ENCODE measurements at regions not wholly inside any gene's neighbourhood (a gene's known extent, or its start where the extent isn't known, plus 50 kb on each side); places are given as distances from the start of the nearest gene placed in this dataset.
"Not testable (repeated sequence)": the region's sequence is repeated elsewhere in the genome, so short reads cannot be mapped to it uniquely, and the experiment has no call there.

- no peak overlapping the region for H3K27ac ChIP-seq
- no peak for TF ChIP-seq CTCF (IDR thresholded peaks at IDR 0.05)
- no peak for DNase-seq (ENCODE audit: low spot score)
Observed at GRCh38 chr10:22837351-22837750, 90.5 kb upstream of the ARMC3 start.

GRCh38 chr10:22834471-22834870, 93.4 kb upstream of the ARMC3 start:
- no peak for TF ChIP-seq CTCF (IDR thresholded peaks at IDR 0.05)
- no peak for DNase-seq (ENCODE audit: low spot score)
- Histone ChIP-seq H3K27ac (no peak overlapping the region), H3K4me3 (no peak overlapping the region)

More at GRCh38 chr10:22837351-22837750, 90.5 kb upstream of the ARMC3 start:
- H3K4me3 ChIP-seq = no peak overlapping the region

GRCh38 chr10:22833781-22834180, 94.1 kb upstream of the ARMC3 start:
- Histone ChIP-seq H3K4me3 (no peak overlapping the region), H3K27ac (no peak overlapping the region)
- no peak for TF ChIP-seq CTCF (IDR thresholded peaks at IDR 0.05)
- DNase-seq (ENCODE audit: low spot score) = no peak

- no peak overlapping the region for H3K27ac ChIP-seq
- no peak for TF ChIP-seq CTCF (IDR thresholded peaks at IDR 0.05)
- no peak overlapping the region for H3K4me3 ChIP-seq
- no peak for DNase-seq (ENCODE audit: low spot score)
Observed at GRCh38 chr10:22833353-22833752, 94.5 kb upstream of the ARMC3 start.

- no peak overlapping the region for H3K4me3 ChIP-seq
- no peak for TF ChIP-seq CTCF (IDR thresholded peaks at IDR 0.05)
- DNase-seq (ENCODE audit: low spot score) = no peak
- H3K27ac ChIP-seq = no peak overlapping the region
Observed at GRCh38 chr10:22832851-22833250, 95.0 kb upstream of the ARMC3 start.

GRCh38 chr10:22832066-22832602, 95.7 kb upstream of the ARMC3 start:
- TF ChIP-seq CTCF (IDR thresholded peaks at IDR 0.05) = no peak

GRCh38 chr10:22831586-22831985, 96.3 kb upstream of the ARMC3 start:
- Histone ChIP-seq H3K27ac (no peak overlapping the region), H3K4me3 (no peak overlapping the region)
- no peak for TF ChIP-seq CTCF (IDR thresholded peaks at IDR 0.05)
- DNase-seq (ENCODE audit: low spot score) = no peak

More at GRCh38 chr10:22832066-22832602, 95.7 kb upstream of the ARMC3 start:
- H3K4me3 ChIP-seq = no peak overlapping the region
- H3K27ac ChIP-seq = no peak overlapping the region
- DNase-seq (ENCODE audit: low spot score) = no peak

- H3K27ac ChIP-seq; H3K4me3 ChIP-seq; DNase-seq (ENCODE audit: low spot score): not testable (repeated sequence)
Observed at GRCh38 chr10:22828712-22829111, 99.1 kb upstream of the ARMC3 start.
